GM06990 (cell line): ENCODE measurements at regions not wholly inside any gene's neighbourhood (a gene's known extent, or its start where the extent isn't known, plus 50 kb on each side); places are given as distances from the start of the nearest gene placed in this dataset.

Experiments
- DNase-seq: peaks from one replicate; pipeline ENCODE4 v3.0.0-alpha.2; 2011; ENCODE audit not compliant: insufficient read length; ENCODE audit errors: extremely low read depth
- H3K27me3 ChIP-seq: replicated peaks from 2 replicates; pipeline ENCODE4 v1.6.0; 2011; ENCODE audit warnings: low read length; ENCODE audit not compliant: control insufficient read depth, insufficient read depth
- H3K36me3 ChIP-seq: 2 replicates; pipeline ENCODE4 v1.5.1; 2011; ENCODE audit warnings: low read length; ENCODE audit not compliant: control insufficient read depth, insufficient read depth
- H3K4me3 ChIP-seq: replicated peaks from 2 replicates; pipeline ENCODE4 v1.5.1; 2011; ENCODE audit warnings: low read depth, mild to moderate bottlenecking, control low read depth, low read length
- CTCF ChIP-seq: IDR thresholded peaks from 2 replicates; pipeline ENCODE4 v1.5.1; 2011; ENCODE audit warnings: low read length, control low read depth, mild to moderate bottlenecking, inconsistent platforms; ENCODE audit not compliant: insufficient read depth, poor library complexity, severe bottlenecking

DNA sequence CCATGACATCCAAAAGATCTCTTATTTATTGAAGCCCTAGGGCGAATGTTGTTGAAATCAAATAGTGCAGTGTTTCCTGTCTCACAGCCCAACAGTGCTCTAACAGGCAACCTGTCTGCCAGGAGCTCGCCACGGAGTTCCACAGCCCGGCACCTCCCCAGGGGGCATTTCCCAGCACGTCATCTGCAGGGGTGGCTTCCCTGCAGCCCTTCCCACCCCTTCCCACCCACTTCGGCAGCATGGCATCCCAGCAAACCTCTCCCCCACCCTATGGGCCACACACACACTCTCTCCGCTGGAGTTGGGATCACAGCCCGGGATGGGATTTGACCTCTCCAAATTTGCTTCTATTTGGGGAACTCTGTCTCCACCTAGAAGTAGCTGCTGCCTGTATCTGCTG is 62.7 kb upstream of the C14orf180 start:
- no peaks in the 10 kb centered on the region for H3K36me3 ChIP-seq
- no peak overlapping the region for H3K4me3 ChIP-seq

GRCh38 chr14:104517426-104517825 is 62.1 kb upstream of the C14orf180 start:
- no peaks in the 10 kb centered on the region for H3K27me3 ChIP-seq
- no peak for DNase-seq
- no peak for TF ChIP-seq CTCF

More for the DNA sequence above, 62.7 kb upstream of the C14orf180 start:
- H3K27me3 ChIP-seq, result no peaks in the 10 kb centered on the region
- TF ChIP-seq CTCF, result no peak
- DNase-seq, result no peak

GRCh38 chr14:104517867-104518266 is 61.7 kb upstream of the C14orf180 start:
- Histone ChIP-seq H3K4me3 (no peak overlapping the region), H3K36me3 (no peaks in the 10 kb centered on the region), H3K27me3 (no peaks in the 10 kb centered on the region)
- no peak for DNase-seq
- no peak for TF ChIP-seq CTCF

More at GRCh38 chr14:104517426-104517825, 62.1 kb upstream of the C14orf180 start:
- no peak overlapping the region for H3K4me3 ChIP-seq
- no peaks in the 10 kb centered on the region for H3K36me3 ChIP-seq

DNA sequence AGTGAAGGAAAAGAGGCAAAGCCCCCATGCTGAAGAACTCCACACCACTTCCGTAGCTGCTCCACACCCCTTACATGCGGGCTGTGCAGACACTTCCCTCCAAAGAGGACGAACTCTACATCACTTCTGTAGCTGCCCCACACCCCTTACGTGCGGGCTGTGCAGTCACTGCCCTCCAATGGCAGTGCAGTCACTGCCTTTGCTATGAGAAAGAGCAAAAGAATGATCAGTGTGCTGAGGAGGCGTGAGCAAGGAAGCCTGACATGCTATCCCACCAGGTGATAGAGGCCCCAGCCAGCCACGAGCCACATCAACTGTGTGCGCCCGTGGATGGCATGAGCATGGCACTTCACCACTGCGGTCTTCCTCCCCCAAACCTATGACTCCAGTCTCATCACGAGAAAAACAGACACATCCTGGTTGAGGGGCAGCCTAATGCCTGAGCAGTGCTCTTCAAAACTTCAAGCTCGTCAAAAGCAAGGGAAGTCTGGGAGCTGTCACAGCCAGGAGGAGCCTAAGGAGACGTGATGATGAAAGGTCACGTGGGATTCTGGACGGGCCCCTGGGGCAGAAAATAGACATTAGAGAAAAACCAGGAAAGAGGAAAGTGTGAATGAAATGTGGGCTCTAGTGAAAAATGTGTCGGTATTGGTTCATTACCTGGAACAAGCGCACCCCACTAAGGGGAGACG is 60.8 kb upstream of the C14orf180 start:
- Histone ChIP-seq H3K4me3 (no peak overlapping the region), H3K36me3 (no peaks in the 10 kb centered on the region), H3K27me3 (no peaks in the 10 kb centered on the region)
- TF ChIP-seq CTCF, result no peak
- DNase-seq, result no peak

GRCh38 chr14:104519721-104520120 is 59.8 kb upstream of the C14orf180 start:
- Histone ChIP-seq H3K27me3 (no peaks in the 10 kb centered on the region), H3K4me3 (no peak overlapping the region), H3K36me3 (no peaks in the 10 kb centered on the region)
- no peak for DNase-seq
- TF ChIP-seq CTCF, result no peak
